ENCODE measurements at regions not wholly inside any gene's neighbourhood (a gene's known extent, or its start where the extent isn't known, plus 50 kb on each side); places are given as distances from the start of the nearest gene placed in this dataset.

GRCh38 chr11:95693298-95693697 is 96.3 kb downstream of the FAM76B start:
- Mint-ChIP-seq H3K27ac (no peak overlapping the region), H3K27me3 (ENCODE audit: low read depth) (no peaks in the 10 kb centered on the region; the same call in 1 of the 2 replicates), H3K9me3 (no peaks in the 10 kb centered on the region), H3K36me3 (ENCODE audit: insufficient read depth in 1 of 3, low read depth in 3 of 3) (no peaks in the 10 kb centered on the region), H3K4me1 (peaks cover 12% of the 10 kb centered on the region in 2 experiments), H3K4me3 (no peak overlapping the region)
- Histone ChIP-seq H4K5ac (ENCODE audit: insufficient read length, low read depth, low read length) (no peak overlapping the region), H3K4me2 (ENCODE audit: insufficient read depth, insufficient read length, low read length) (no peak overlapping the region), H4K8ac (replicated peaks; ENCODE audit: insufficient read length, low read depth, low read length) (no peak overlapping the region), H3K4ac (ENCODE audit: low read depth, low read length) (no peak overlapping the region), H2AK5ac (ENCODE audit: insufficient read length, low read length) (no peak overlapping the region), H3K14ac (ENCODE audit: insufficient read depth, low read length) (no peak overlapping the region), H3K27ac (ENCODE audit: insufficient read length, low read depth, low read length) (no peak overlapping the region), H3K23ac (ENCODE audit: insufficient read length, low read depth, low read length) (no peak overlapping the region), H4K91ac (ENCODE audit: insufficient read length, low read depth, low read length) (no peak overlapping the region), H2BK12ac (ENCODE audit: insufficient read length, low read depth, low read length) (no peak overlapping the region), H2BK15ac (ENCODE audit: low read depth, low read length) (no peak overlapping the region), H3T11ph (ENCODE audit: low read length) (no peak overlapping the region), H3K79me2 (ENCODE audit: insufficient read depth, low read length) (no peaks in the 10 kb centered on the region), H3K9ac (ENCODE audit: extremely low read depth, insufficient read length, low read length) (no peak overlapping the region), H4K20me1 (ENCODE audit: control insufficient read depth, insufficient read depth, insufficient read length) (no peaks in the 10 kb centered on the region), H3K23me2 (ENCODE audit: insufficient read length, low read depth, low read length, poor library complexity, severe bottlenecking) (no peaks in the 10 kb centered on the region), H3K56ac (ENCODE audit: insufficient read length, low read depth, low read length) (no peak overlapping the region), H2BK20ac (ENCODE audit: low read depth, low read length, poor library complexity, severe bottlenecking) (no peak overlapping the region), H2AFZ (ENCODE audit: low read length) (no peak overlapping the region), H3K27me3 (ENCODE audit: insufficient read depth, low read length) (no peaks in the 10 kb centered on the region), H3K9me3 (ENCODE audit: control insufficient read depth, low read depth, low read length) (no peaks in the 10 kb centered on the region), H2BK5ac (ENCODE audit: insufficient read length, low read length) (no peak overlapping the region), H3K79me1 (ENCODE audit: insufficient read depth, low read depth, low read length, poor library complexity, severe bottlenecking) (no peaks in the 10 kb centered on the region), H3K4me1 (ENCODE audit: insufficient read depth, low read length) (no peaks in the 10 kb centered on the region), H2BK120ac (ENCODE audit: low read depth, low read length, poor library complexity, severe bottlenecking) (no peak overlapping the region), H3K18ac (ENCODE audit: insufficient read length, low read depth, low read length) (no peak overlapping the region)
- TF ChIP-seq, protein P1, sequence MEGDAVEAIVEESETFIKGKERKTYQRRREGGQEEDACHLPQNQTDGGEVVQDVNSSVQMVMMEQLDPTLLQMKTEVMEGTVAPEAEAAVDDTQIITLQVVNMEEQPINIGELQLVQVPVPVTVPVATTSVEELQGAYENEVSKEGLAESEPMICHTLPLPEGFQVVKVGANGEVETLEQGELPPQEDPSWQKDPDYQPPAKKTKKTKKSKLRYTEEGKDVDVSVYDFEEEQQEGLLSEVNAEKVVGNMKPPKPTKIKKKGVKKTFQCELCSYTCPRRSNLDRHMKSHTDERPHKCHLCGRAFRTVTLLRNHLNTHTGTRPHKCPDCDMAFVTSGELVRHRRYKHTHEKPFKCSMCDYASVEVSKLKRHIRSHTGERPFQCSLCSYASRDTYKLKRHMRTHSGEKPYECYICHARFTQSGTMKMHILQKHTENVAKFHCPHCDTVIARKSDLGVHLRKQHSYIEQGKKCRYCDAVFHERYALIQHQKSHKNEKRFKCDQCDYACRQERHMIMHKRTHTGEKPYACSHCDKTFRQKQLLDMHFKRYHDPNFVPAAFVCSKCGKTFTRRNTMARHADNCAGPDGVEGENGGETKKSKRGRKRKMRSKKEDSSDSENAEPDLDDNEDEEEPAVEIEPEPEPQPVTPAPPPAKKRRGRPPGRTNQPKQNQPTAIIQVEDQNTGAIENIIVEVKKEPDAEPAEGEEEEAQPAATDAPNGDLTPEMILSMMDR (conservative IDR thresholded peaks at IDR 0.05): no peak
- DNase-seq: no peak
- WGBS (ENCODE audit: extremely low coverage, insufficient read length, low lambda C conversion rate): no CpG with 5 or more reads among the region's 1 CpG
